ENCODE measurements at regions not wholly inside any gene's neighbourhood (a gene's known extent, or its start where the extent isn't known, plus 50 kb on each side); places are given as distances from the start of the nearest gene placed in this dataset.

- WGBS (ENCODE audit: insufficient coverage, insufficient replicate concordance, low lambda C conversion rate, missing lambda C conversion rate), result 25% methylated on average over 5 of the region's 5 CpGs
- ChIA-PET SMC1A (ENCODE audit: uncharacterized antibody, unreplicated experiment) (no interaction called here), CTCF (no interaction called here), RAD21 (ENCODE audit: unreplicated experiment) (no interaction called here), POLR2A (no interaction called here)
- in situ Hi-C loops (cut with MboI) (loop anchor here (5.0 kb wide), 1 partner anchor 432 kb away; no protein-coding TSS in a partner anchor), intact Hi-C loops (cut with micrococcal nuclease; ENCODE audit: unreplicated experiment) (no loop called here)
- FAIRE-seq (no peak), ATAC-seq (no peak), DNase-seq (ENCODE audit: low read depth, low spot score) (no peak)
- BruUV-seq (replicated peaks), result no TSS peak
- Histone ChIP-seq H3K27me3 (replicated peaks in 1 of 2; ENCODE audit: control insufficient read depth in 2 of 2, insufficient read depth in 2 of 2, low read length in 1 of 2) (no peaks in the 10 kb centered on the region; a peak in 1 of 4 replicates), H3K9ac (ENCODE audit: control insufficient read depth, insufficient read depth, low read length) (no peak overlapping the region), H3K4me3 (no peak overlapping the region), H3K4me2 (ENCODE audit: control insufficient read depth, insufficient read depth) (no peak overlapping the region), H3K9me3 (replicated peaks; ENCODE audit: control insufficient read depth, insufficient read depth, low read length) (no peaks in the 10 kb centered on the region), H2AFZ (ENCODE audit: control insufficient read depth, low read depth, low read length) (no peak overlapping the region), H3K27ac (ENCODE audit: control insufficient read depth, insufficient read depth) (no peak overlapping the region), H3K4me1 (ENCODE audit: control insufficient read depth, insufficient read depth, low read length) (no peaks in the 10 kb centered on the region), H3K79me2 (ENCODE audit: control insufficient read depth, insufficient read depth, low read length) (no peaks in the 10 kb centered on the region), H3K36me3 (ENCODE audit: control insufficient read depth in 2 of 2, insufficient read depth in 2 of 2, low read length in 1 of 2) (no peaks in the 10 kb centered on the region), H4K20me1 (ENCODE audit: control insufficient read depth, insufficient read depth) (no peaks in the 10 kb centered on the region)
- TF ChIP-seq CHD4 (IDR thresholded peaks at IDR 0.05) (no peak), E2F4 (IDR thresholded peaks at IDR 0.05; ENCODE audit: low read depth, low read length) (no peak), RELA (IDR thresholded peaks at IDR 0.05; ENCODE audit: borderline replicate concordance, partially characterized antibody) (no peak), FOXM1 (IDR thresholded peaks at IDR 0.05; ENCODE audit: low read depth, low read length) (no peak), CEBPB (IDR thresholded peaks at IDR 0.05; ENCODE audit: borderline replicate concordance in 1 of 2, low read depth in 2 of 2, low read length in 2 of 2) (no peak), ZNF24 (IDR thresholded peaks at IDR 0.05) (no peak), CREM (IDR thresholded peaks at IDR 0.05; ENCODE audit: low read depth) (no peak)
Measured at GRCh38 chr20:56979125-56979524, 287.3 kb downstream of the BMP7 start.

GRCh38 chr20:56981301-56981700 lies 285.1 kb downstream of the BMP7 start:
- ChIA-PET CTCF (no interaction called here), SMC1A (ENCODE audit: uncharacterized antibody, unreplicated experiment) (no interaction called here), POLR2A (no interaction called here), RAD21 (ENCODE audit: unreplicated experiment) (interaction anchor here (0.6 kb wide), 1 partner anchor 450 kb away, joined by 3 read pairs; no protein-coding TSS in a partner anchor)
- Histone ChIP-seq H3K4me3 (no peak overlapping the region), H3K79me2 (ENCODE audit: control insufficient read depth, insufficient read depth, low read length) (no peaks in the 10 kb centered on the region), H2AFZ (ENCODE audit: control insufficient read depth, low read depth, low read length) (no peak overlapping the region), H3K27ac (ENCODE audit: control insufficient read depth, insufficient read depth) (no peak overlapping the region), H3K36me3 (ENCODE audit: control insufficient read depth in 2 of 2, insufficient read depth in 2 of 2, low read length in 1 of 2) (no peaks in the 10 kb centered on the region), H4K20me1 (ENCODE audit: control insufficient read depth, insufficient read depth) (no peaks in the 10 kb centered on the region), H3K27me3 (replicated peaks in 1 of 2; ENCODE audit: control insufficient read depth in 2 of 2, insufficient read depth in 2 of 2, low read length in 1 of 2) (no peaks in the 10 kb centered on the region; a peak in 1 of 4 replicates), H3K4me2 (ENCODE audit: control insufficient read depth, insufficient read depth) (no peak overlapping the region), H3K9ac (ENCODE audit: control insufficient read depth, insufficient read depth, low read length) (no peak overlapping the region), H3K9me3 (replicated peaks; ENCODE audit: control insufficient read depth, insufficient read depth, low read length) (no peaks in the 10 kb centered on the region), H3K4me1 (ENCODE audit: control insufficient read depth, insufficient read depth, low read length) (no peaks in the 10 kb centered on the region)
- FAIRE-seq (no peak), DNase-seq (ENCODE audit: low read depth, low spot score) (no peak), ATAC-seq (no peak)
- intact Hi-C loops (cut with micrococcal nuclease; ENCODE audit: unreplicated experiment) (no loop called here), in situ Hi-C loops (cut with MboI) (no loop called here)
- no TSS peak for BruUV-seq (replicated peaks)
- 3% methylated on average over 5 of the region's 5 CpGs for WGBS (ENCODE audit: insufficient coverage, insufficient replicate concordance, low lambda C conversion rate, missing lambda C conversion rate)
- TF ChIP-seq BRCA1 (IDR thresholded peaks at IDR 0.05; ENCODE audit: low read depth, low read length) (no peak), MEF2A (IDR thresholded peaks at IDR 0.05; ENCODE audit: insufficient read depth, low read depth, low read length) (no peak), CHD4 (IDR thresholded peaks at IDR 0.05) (no peak), RUNX3 (IDR thresholded peaks at IDR 0.05; ENCODE audit: low read length) (no peak), CREB1 (IDR thresholded peaks at IDR 0.05; ENCODE audit: low read depth) (no peak), NFYB (IDR thresholded peaks at IDR 0.05; ENCODE audit: insufficient read depth, low read depth, low read length) (no peak), SMAD1 (IDR thresholded peaks at IDR 0.05; ENCODE audit: low read depth, partially characterized antibody) (no peak), ATF3 (IDR thresholded peaks at IDR 0.05; ENCODE audit: borderline replicate concordance, extremely low read depth, low read depth, low read length) (no peak), SREBF2 (IDR thresholded peaks at IDR 0.05; ENCODE audit: low read length) (no peak), TCF7 (IDR thresholded peaks at IDR 0.05; ENCODE audit: borderline replicate concordance) (no peak), E2F4 (IDR thresholded peaks at IDR 0.05; ENCODE audit: low read depth, low read length) (no peak), POU2F2 (IDR thresholded peaks at IDR 0.05; ENCODE audit: borderline replicate concordance, low read depth, low read length) (no peak), HDAC6 (IDR thresholded peaks at IDR 0.05; ENCODE audit: unreplicated experiment) (no peak)
